Astrocyte (in vitro differentiated cells and primary cell): ENCODE measurements at regions not wholly inside any gene's neighbourhood (a gene's known extent, or its start where the extent isn't known, plus 50 kb on each side); places are given as distances from the start of the nearest gene placed in this dataset.
"Not testable (repeated sequence)": the region's sequence is repeated elsewhere in the genome, so short reads cannot be mapped to it uniquely, and the experiment has no call there.

Experiments used
- DNase-seq: peaks from one replicate; pipeline ENCODE4 v3.0.0-alpha.2; 2010; ENCODE audit warnings: low read depth
- FAIRE-seq: peaks from 2 replicates; lab custom pipeline; 2011; peaks lifted over from hg19 to GRCh38; lab: Jason Lieb, UNC
- H2AFZ ChIP-seq: 2 replicates; pipeline ENCODE4 v1.6.0; 2012; ENCODE audit warnings: low read depth, low read length, inconsistent platforms
- H3K27ac ChIP-seq: 2 replicates; pipeline ENCODE4 v1.5.1; 2011; ENCODE audit warnings: low read depth, low read length, inconsistent platforms
- H3K27me3 ChIP-seq: 2 replicates; pipeline ENCODE4 v1.6.0; 2011; ENCODE audit warnings: low read length, inconsistent platforms; ENCODE audit not compliant: insufficient read depth
- H3K36me3 ChIP-seq: 2 replicates; pipeline ENCODE4 v1.5.1; 2011; ENCODE audit warnings: low read length, inconsistent platforms; ENCODE audit not compliant: insufficient read depth
- H3K4me1 ChIP-seq: 2 replicates; pipeline ENCODE4 v1.5.1; 2011; ENCODE audit warnings: low read length, inconsistent platforms; ENCODE audit not compliant: insufficient read depth
- H3K4me2 ChIP-seq: 2 replicates; pipeline ENCODE4 v1.6.0; 2012; ENCODE audit warnings: low read length, inconsistent platforms
- H3K4me3 ChIP-seq: 2 replicates; pipeline ENCODE4 v1.5.1; 2011; ENCODE audit warnings: low read depth, mild to moderate bottlenecking, low read length, inconsistent platforms; ENCODE audit not compliant: insufficient read depth
- H3K79me2 ChIP-seq: 2 replicates; pipeline ENCODE4 v1.6.0; 2012; ENCODE audit warnings: mild to moderate bottlenecking, low read length, inconsistent platforms; ENCODE audit not compliant: insufficient read depth
- H3K9ac ChIP-seq: 2 replicates; pipeline ENCODE4 v1.6.0; 2012; ENCODE audit warnings: mild to moderate bottlenecking, low read length, inconsistent platforms
- H3K9me3 ChIP-seq: 2 replicates; pipeline ENCODE4 v1.5.1; 2012; ENCODE audit warnings: low read depth, mild to moderate bottlenecking, low read length, inconsistent platforms; ENCODE audit not compliant: insufficient read depth
- H4K20me1 ChIP-seq: 2 replicates; pipeline ENCODE4 v1.6.0; 2012; ENCODE audit warnings: low read length, inconsistent platforms; ENCODE audit not compliant: insufficient read depth
- H3K27ac Mint-ChIP-seq: one replicate; pipeline ENCODE4 v1.8.0; 2021; ENCODE audit warnings: mild to moderate bottlenecking, mixed read lengths; ENCODE audit not compliant: unreplicated experiment
- H3K27me3 Mint-ChIP-seq: one replicate; pipeline ENCODE4 v1.8.0; 2021; ENCODE audit warnings: low read depth, mixed read lengths; ENCODE audit not compliant: unreplicated experiment
- H3K36me3 Mint-ChIP-seq: one replicate; pipeline ENCODE4 v1.8.0; 2021; ENCODE audit warnings: low read depth, mixed read lengths; ENCODE audit not compliant: unreplicated experiment
- H3K4me1 Mint-ChIP-seq: one replicate; pipeline ENCODE4 v1.8.0; 2021; ENCODE audit warnings: low read depth, mixed read lengths; ENCODE audit not compliant: unreplicated experiment
- H3K4me3 Mint-ChIP-seq: one replicate; pipeline ENCODE4 v1.8.0; 2021; ENCODE audit warnings: mild to moderate bottlenecking, moderate library complexity, mixed read lengths; ENCODE audit not compliant: unreplicated experiment
- H3K9me3 Mint-ChIP-seq: one replicate; pipeline ENCODE4 v1.8.0; 2021; ENCODE audit warnings: mild to moderate bottlenecking, mixed read lengths; ENCODE audit not compliant: unreplicated experiment
- CTCF ChIP-seq: IDR thresholded peaks from 2 replicates; pipeline ENCODE4 v1.5.1; 2011; ENCODE audit warnings: low read depth, mild to moderate bottlenecking, inconsistent platforms, low read length, moderate library complexity; ENCODE audit not compliant: insufficient read depth
- EZH2 ChIP-seq: IDR thresholded peaks from 2 replicates; pipeline ENCODE4 v1.6.1; 2012; ENCODE audit warnings: mild to moderate bottlenecking, low read length, inconsistent platforms; ENCODE audit not compliant: insufficient read depth

GRCh38 chr5:131096774-131097710, 68.0 kb downstream of the HINT1 start:
- TF ChIP-seq CTCF (no peak), EZH2 (no peak)
- no peak for DNase-seq
- H3K27ac ChIP-seq: no peak overlapping the region
- H3K27me3 ChIP-seq: no peaks in the 10 kb centered on the region
- peaks cover 8% of the 10 kb centered on the region for H3K4me1 Mint-ChIP-seq
- H3K36me3 Mint-ChIP-seq: no peaks in the 10 kb centered on the region
- H3K27ac Mint-ChIP-seq: no peak overlapping the region
- no peaks in the 10 kb centered on the region for H3K79me2 ChIP-seq
- no peak overlapping the region for H3K4me3 Mint-ChIP-seq
- H3K4me2 ChIP-seq: no peak overlapping the region
- H4K20me1 ChIP-seq: no peaks in the 10 kb centered on the region
- no peaks in the 10 kb centered on the region for H3K36me3 ChIP-seq
- FAIRE-seq: no peak
- no peak overlapping the region for H2AFZ ChIP-seq
- H3K27me3 Mint-ChIP-seq: no peaks in the 10 kb centered on the region
- H3K4me3 ChIP-seq: no peak overlapping the region
- H3K9me3 ChIP-seq: no peaks in the 10 kb centered on the region
- no peak overlapping the region for H3K9ac ChIP-seq
- H3K4me1 ChIP-seq: no peaks in the 10 kb centered on the region
- H3K9me3 Mint-ChIP-seq: peaks cover 2% of the 10 kb centered on the region

GRCh38 chr5:131095561-131095960, 69.5 kb downstream of the HINT1 start:
- not testable (repeated sequence) for H3K4me3 Mint-ChIP-seq, H3K4me1 ChIP-seq, H3K4me3 ChIP-seq, H3K4me2 ChIP-seq, H4K20me1 ChIP-seq, H3K9me3 ChIP-seq, H3K27me3 Mint-ChIP-seq, H3K36me3 Mint-ChIP-seq, H3K27me3 ChIP-seq, H3K27ac Mint-ChIP-seq, H2AFZ ChIP-seq, H3K36me3 ChIP-seq, H3K27ac ChIP-seq, H3K4me1 Mint-ChIP-seq, H3K9ac ChIP-seq, DNase-seq, H3K9me3 Mint-ChIP-seq, H3K79me2 ChIP-seq, FAIRE-seq

- Histone ChIP-seq H3K79me2 (no peaks in the 10 kb centered on the region), H3K9ac (no peak overlapping the region), H3K4me3 (no peak overlapping the region), H3K4me1 (no peaks in the 10 kb centered on the region), H3K9me3 (no peaks in the 10 kb centered on the region), H3K36me3 (no peaks in the 10 kb centered on the region), H4K20me1 (no peaks in the 10 kb centered on the region), H2AFZ (no peak overlapping the region), H3K27ac (no peak overlapping the region), H3K4me2 (no peak overlapping the region), H3K27me3 (no peaks in the 10 kb centered on the region)
- no peaks in the 10 kb centered on the region for H3K27me3 Mint-ChIP-seq
- no peaks in the 10 kb centered on the region for H3K36me3 Mint-ChIP-seq
- FAIRE-seq (no peak), DNase-seq (no peak)
- H3K4me3 Mint-ChIP-seq: no peak overlapping the region
- no peak for TF ChIP-seq CTCF
- TF ChIP-seq EZH2: no peak
- no peaks in the 10 kb centered on the region for H3K4me1 Mint-ChIP-seq
- H3K27ac Mint-ChIP-seq: no peak overlapping the region
- H3K9me3 Mint-ChIP-seq: peaks cover 14% of the 10 kb centered on the region
Observed at GRCh38 chr5:131084436-131084835, 80.6 kb downstream of the HINT1 start.
